Activated naive CD8-positive, alpha-beta T cell treated with anti-CD3 and anti-CD28 coated beads, Interleukin-2, amount 10 ng/mL, durations not matched to agents 7 days and 5 days (primary cell): ENCODE measurements at regions not wholly inside any gene's neighbourhood (a gene's known extent, or its start where the extent isn't known, plus 50 kb on each side); places are given as distances from the start of the nearest gene placed in this dataset.

Source experiments
- ATAC-seq: fragments of 150-1000 bp; cut with Tn5 transposase; one replicate; pipeline ENCODE4 v1.10.0; 2021; ENCODE audit warnings: low read depth, moderate library complexity
- POLR2A ChIA-PET: fragments of 350-600 bp; sonication (Branson Sonifier 250); formaldehyde crosslinking; loops from one replicate; lab custom pipeline; 2021; ENCODE audit warnings: antibody characterized with exemption; lab: Charles Lee
- DNase-seq: peaks from one replicate; pipeline ENCODE4 v3.0.0; 2021
- H3K27ac Mint-ChIP-seq: one replicate; pipeline ENCODE4 v1.8.0; 2022; ENCODE audit warnings: mild to moderate bottlenecking, mixed read lengths
- H3K27me3 Mint-ChIP-seq: one replicate; pipeline ENCODE4 v1.8.0; 2022; ENCODE audit warnings: mild to moderate bottlenecking, moderate library complexity, mixed read lengths
- H3K36me3 Mint-ChIP-seq: one replicate; pipeline ENCODE4 v1.8.0; 2021; ENCODE audit warnings: mild to moderate bottlenecking, mixed read lengths
- H3K4me1 Mint-ChIP-seq: one replicate; pipeline ENCODE4 v1.8.0; 2021; ENCODE audit warnings: mixed read lengths
- H3K4me3 Mint-ChIP-seq: one replicate; pipeline ENCODE4 v1.8.0; 2022; ENCODE audit warnings: mild to moderate bottlenecking, moderate library complexity, mixed read lengths
- H3K9me3 Mint-ChIP-seq: one replicate; pipeline ENCODE4 v1.8.0; 2021; ENCODE audit warnings: mixed read lengths

GRCh38 chr3:40829876-40830275 lies 305.1 kb downstream of the ZNF621 start:
- Mint-ChIP-seq H3K36me3 (no peaks in the 10 kb centered on the region), H3K27ac (no peak overlapping the region), H3K4me3 (no peak overlapping the region), H3K9me3 (no peaks in the 10 kb centered on the region), H3K4me1 (no peaks in the 10 kb centered on the region), H3K27me3 (peaks cover 15% of the 10 kb centered on the region)
- POLR2A ChIA-PET = no interaction called here
- ATAC-seq (no peak), DNase-seq (no peak)

- Mint-ChIP-seq H3K4me3 (no peak overlapping the region), H3K36me3 (no peaks in the 10 kb centered on the region), H3K9me3 (no peaks in the 10 kb centered on the region), H3K27me3 (peaks cover 8% of the 10 kb centered on the region), H3K4me1 (peaks cover 1% of the 10 kb centered on the region), H3K27ac (no peak overlapping the region)
- ATAC-seq (no peak), DNase-seq (no peak)
- POLR2A ChIA-PET = no interaction called here
These were observed 312.5 kb downstream of the ZNF621 start for GRCh38 chr3:40837300-40837699.

- ATAC-seq (no peak), DNase-seq (no peak)
- Mint-ChIP-seq H3K4me3 (no peak overlapping the region), H3K36me3 (no peaks in the 10 kb centered on the region), H3K4me1 (peaks cover 1% of the 10 kb centered on the region), H3K27me3 (no peaks in the 10 kb centered on the region), H3K9me3 (peaks cover 4% of the 10 kb centered on the region), H3K27ac (no peak overlapping the region)
- POLR2A ChIA-PET = no interaction called here
These were observed 316.4 kb downstream of the ZNF621 start for GRCh38 chr3:40841131-40841530.

GRCh38 chr3:40841570-40842109 lies 316.9 kb downstream of the ZNF621 start:
- no peak for DNase-seq
- no peaks in the 10 kb centered on the region for H3K36me3 Mint-ChIP-seq
- H3K4me3 Mint-ChIP-seq = no peak overlapping the region
- peaks cover 4% of the 10 kb centered on the region for H3K9me3 Mint-ChIP-seq
- POLR2A ChIA-PET = no interaction called here
- H3K27ac Mint-ChIP-seq = no peak overlapping the region
- no peaks in the 10 kb centered on the region for H3K27me3 Mint-ChIP-seq
- no peak for ATAC-seq
- H3K4me1 Mint-ChIP-seq = peaks cover 1% of the 10 kb centered on the region

GRCh38 chr3:40842714-40843113 lies 318.0 kb downstream of the ZNF621 start:
- no peaks in the 10 kb centered on the region for H3K36me3 Mint-ChIP-seq
- H3K4me3 Mint-ChIP-seq = no peak overlapping the region
- no peak for ATAC-seq
- peaks cover 1% of the 10 kb centered on the region for H3K4me1 Mint-ChIP-seq
- H3K27me3 Mint-ChIP-seq = no peaks in the 10 kb centered on the region
- H3K9me3 Mint-ChIP-seq = peaks cover 4% of the 10 kb centered on the region
- H3K27ac Mint-ChIP-seq = no peak overlapping the region
- POLR2A ChIA-PET = no interaction called here
- no peak for DNase-seq

- H3K4me3 Mint-ChIP-seq = no peak overlapping the region
- H3K9me3 Mint-ChIP-seq = peaks cover 4% of the 10 kb centered on the region
- H3K36me3 Mint-ChIP-seq = no peaks in the 10 kb centered on the region
- ATAC-seq (no peak), DNase-seq (no peak)
- H3K4me1 Mint-ChIP-seq = peaks cover 1% of the 10 kb centered on the region
- no peaks in the 10 kb centered on the region for H3K27me3 Mint-ChIP-seq
- POLR2A ChIA-PET = no interaction called here
- no peak overlapping the region for H3K27ac Mint-ChIP-seq
These were observed 318.5 kb downstream of the ZNF621 start for GRCh38 chr3:40843208-40843624.

- H3K36me3 Mint-ChIP-seq = no peaks in the 10 kb centered on the region
- peaks cover 4% of the 10 kb centered on the region for H3K9me3 Mint-ChIP-seq
- DNase-seq (no peak), ATAC-seq (no peak)
- POLR2A ChIA-PET = no interaction called here
- H3K4me3 Mint-ChIP-seq = no peak overlapping the region
- H3K27ac Mint-ChIP-seq = no peak overlapping the region
- H3K4me1 Mint-ChIP-seq = peaks cover 1% of the 10 kb centered on the region
- H3K27me3 Mint-ChIP-seq = no peaks in the 10 kb centered on the region
These were observed 319.2 kb downstream of the ZNF621 start for GRCh38 chr3:40843851-40844548.

- no peak for ATAC-seq
- Mint-ChIP-seq H3K4me1 (peaks cover 1% of the 10 kb centered on the region), H3K27ac (no peak overlapping the region), H3K9me3 (peaks cover 4% of the 10 kb centered on the region), H3K4me3 (no peak overlapping the region), H3K27me3 (no peaks in the 10 kb centered on the region), H3K36me3 (no peaks in the 10 kb centered on the region)
- DNase-seq = no peak
- POLR2A ChIA-PET = no interaction called here
These were observed 320.1 kb downstream of the ZNF621 start for GRCh38 chr3:40844896-40845295.

GRCh38 chr3:40845447-40845846 lies 320.7 kb downstream of the ZNF621 start:
- Mint-ChIP-seq H3K27me3 (no peaks in the 10 kb centered on the region), H3K4me1 (no peaks in the 10 kb centered on the region), H3K27ac (no peak overlapping the region), H3K4me3 (no peak overlapping the region), H3K36me3 (no peaks in the 10 kb centered on the region), H3K9me3 (peaks cover 4% of the 10 kb centered on the region)
- ATAC-seq (no peak), DNase-seq (no peak)
- POLR2A ChIA-PET = no interaction called here

GRCh38 chr3:40845916-40846315 lies 321.2 kb downstream of the ZNF621 start:
- POLR2A ChIA-PET = no interaction called here
- Mint-ChIP-seq H3K4me3 (no peak overlapping the region), H3K27ac (no peak overlapping the region), H3K9me3 (peaks cover 4% of the 10 kb centered on the region), H3K27me3 (no peaks in the 10 kb centered on the region), H3K4me1 (peaks cover 2% of the 10 kb centered on the region), H3K36me3 (no peaks in the 10 kb centered on the region)
- DNase-seq (no peak), ATAC-seq (no peak)

- Mint-ChIP-seq H3K36me3 (no peaks in the 10 kb centered on the region), H3K27ac (no peak overlapping the region), H3K4me1 (peaks cover 2% of the 10 kb centered on the region), H3K4me3 (no peak overlapping the region), H3K27me3 (no peaks in the 10 kb centered on the region), H3K9me3 (peaks cover 4% of the 10 kb centered on the region)
- no peak for ATAC-seq
- DNase-seq = no peak
- POLR2A ChIA-PET = no interaction called here
These were observed 321.7 kb downstream of the ZNF621 start for GRCh38 chr3:40846451-40846850.

- H3K36me3 Mint-ChIP-seq = no peaks in the 10 kb centered on the region
- H3K27me3 Mint-ChIP-seq = no peaks in the 10 kb centered on the region
These were observed 322.8 kb downstream of the ZNF621 start for GRCh38 chr3:40847551-40847992.

GRCh38 chr3:40848421-40848820 lies 323.7 kb downstream of the ZNF621 start:
- POLR2A ChIA-PET = no interaction called here
- no peaks in the 10 kb centered on the region for H3K36me3 Mint-ChIP-seq
- H3K4me3 Mint-ChIP-seq = no peak overlapping the region
- no peak overlapping the region for H3K27ac Mint-ChIP-seq
- H3K9me3 Mint-ChIP-seq = peaks cover 4% of the 10 kb centered on the region
- H3K27me3 Mint-ChIP-seq = no peaks in the 10 kb centered on the region
- no peak for ATAC-seq
- DNase-seq = no peak
- peaks cover 2% of the 10 kb centered on the region for H3K4me1 Mint-ChIP-seq

More at GRCh38 chr3:40847551-40847992, 322.8 kb downstream of the ZNF621 start:
- peaks cover 2% of the 10 kb centered on the region for H3K4me1 Mint-ChIP-seq
- ATAC-seq = no peak
- POLR2A ChIA-PET = no interaction called here
- peaks cover 4% of the 10 kb centered on the region for H3K9me3 Mint-ChIP-seq
- no peak overlapping the region for H3K27ac Mint-ChIP-seq
- H3K4me3 Mint-ChIP-seq = no peak overlapping the region
- DNase-seq = no peak

GRCh38 chr3:40850861-40851260 lies 326.1 kb downstream of the ZNF621 start:
- Mint-ChIP-seq H3K27ac (no peak overlapping the region), H3K4me1 (peaks cover 2% of the 10 kb centered on the region), H3K36me3 (no peaks in the 10 kb centered on the region), H3K27me3 (no peaks in the 10 kb centered on the region), H3K4me3 (no peak overlapping the region), H3K9me3 (peaks cover under 1% of the 10 kb centered on the region)
- DNase-seq = no peak
- POLR2A ChIA-PET = no interaction called here
- ATAC-seq = no peak
